Activated CD4-positive, alpha-beta T cell treated with anti-CD3 and anti-CD28 coated beads, Interleukin-2, amount 50 U/mL, for 16 hours (primary cell): ENCODE measurements at regions not wholly inside any gene's neighbourhood (a gene's known extent, or its start where the extent isn't known, plus 50 kb on each side); places are given as distances from the start of the nearest gene placed in this dataset.

ENCODE experiments used
- DNase-seq: peaks from one replicate; pipeline ENCODE4 v3.0.0-alpha.2; 2020

GRCh38 chr12:58496411-58497190, 423.7 kb downstream of the LRIG3 start:
- no peak for DNase-seq

GRCh38 chr12:58500399-58500798, 419.9 kb downstream of the LRIG3 start:
- DNase-seq, result no peak

GRCh38 chr12:58502226-58502625, 418.1 kb downstream of the LRIG3 start:
- no peak for DNase-seq

- DNase-seq, result no peak
These were observed 417.5 kb downstream of the LRIG3 start for GRCh38 chr12:58502841-58503240.

GRCh38 chr12:58503731-58504130, 416.6 kb downstream of the LRIG3 start:
- no peak for DNase-seq

DNA sequence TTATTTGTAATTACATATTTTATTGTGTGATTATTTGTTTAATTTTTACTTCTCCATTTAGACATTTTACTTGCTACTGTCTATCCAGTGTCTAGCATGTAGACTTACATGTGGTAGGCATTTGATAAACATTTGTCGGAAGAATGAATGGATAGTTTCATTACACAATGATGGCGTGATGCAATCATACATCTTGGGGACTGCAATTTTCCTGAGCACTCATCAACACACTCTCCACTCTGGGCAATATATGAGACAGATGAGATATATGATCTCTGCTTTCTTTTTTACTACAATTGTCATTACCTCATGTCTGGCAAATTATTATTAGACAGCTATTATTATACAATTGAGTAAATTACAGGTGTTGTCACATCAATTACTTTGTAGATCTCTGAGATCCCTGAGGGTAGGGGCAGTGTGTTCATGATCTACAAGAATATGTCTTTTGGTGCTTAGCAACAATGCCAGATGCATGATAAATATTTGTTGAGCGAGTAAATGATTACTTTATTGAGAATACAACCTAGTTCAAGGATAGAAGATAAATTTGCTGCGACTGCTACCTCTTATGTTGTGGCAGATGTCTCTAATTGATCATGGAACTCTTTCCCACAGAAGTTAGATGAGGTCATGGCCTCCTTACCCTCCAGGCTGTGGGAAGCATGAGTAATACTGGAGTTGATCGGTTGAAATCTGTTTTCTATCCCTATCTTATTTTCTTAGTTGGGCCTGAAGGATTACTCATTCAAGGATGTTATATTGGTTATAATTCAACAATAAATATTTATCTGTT, 416.0 kb downstream of the LRIG3 start:
- DNase-seq, result no peak

- DNase-seq, result no peak
These were observed 411.0 kb downstream of the LRIG3 start for GRCh38 chr12:58509116-58509885.

GRCh38 chr12:58513301-58513834, 406.9 kb downstream of the LRIG3 start:
- DNase-seq, result no peak

DNA sequence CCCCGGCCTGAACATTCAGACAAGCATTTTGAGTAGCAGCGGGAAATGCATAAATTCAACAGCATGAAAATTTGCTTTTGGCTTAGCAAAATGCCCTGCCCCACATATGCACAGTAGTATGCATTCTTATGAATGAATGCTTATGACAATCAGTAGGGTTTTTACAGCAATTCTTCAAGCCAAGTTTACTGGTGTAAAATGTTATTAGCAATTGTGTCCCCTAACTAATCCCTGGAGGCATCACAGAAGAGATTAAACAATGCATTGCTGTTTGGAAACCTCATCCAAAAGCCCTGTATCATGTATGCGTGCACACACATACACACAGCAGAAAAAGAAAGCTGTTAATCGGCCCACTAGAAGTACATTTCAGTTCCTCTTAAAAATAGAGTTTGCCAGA, 406.5 kb downstream of the LRIG3 start:
- no peak for DNase-seq

- no peak for DNase-seq
These were observed 400.5 kb downstream of the LRIG3 start for GRCh38 chr12:58519839-58520238.

DNA sequence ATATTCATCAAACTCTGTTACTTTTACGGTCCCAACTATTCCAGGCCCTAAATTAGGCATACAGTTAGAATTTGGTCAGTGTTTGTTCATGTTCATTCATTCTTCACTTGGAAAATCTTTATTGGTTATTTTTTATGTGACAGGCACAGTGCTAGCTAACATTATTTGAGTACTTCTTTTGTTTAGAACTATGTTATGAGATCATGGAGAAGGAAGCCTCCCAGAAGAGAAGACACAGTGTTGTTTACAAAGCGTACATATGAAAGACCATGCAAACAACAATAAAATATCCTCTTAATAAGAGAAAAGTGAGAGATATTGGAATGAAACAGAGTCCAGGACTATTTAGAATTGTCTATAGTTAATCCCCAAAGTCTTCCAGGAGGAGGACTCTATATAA, 399.2 kb downstream of the LRIG3 start:
- no peak for DNase-seq

DNA sequence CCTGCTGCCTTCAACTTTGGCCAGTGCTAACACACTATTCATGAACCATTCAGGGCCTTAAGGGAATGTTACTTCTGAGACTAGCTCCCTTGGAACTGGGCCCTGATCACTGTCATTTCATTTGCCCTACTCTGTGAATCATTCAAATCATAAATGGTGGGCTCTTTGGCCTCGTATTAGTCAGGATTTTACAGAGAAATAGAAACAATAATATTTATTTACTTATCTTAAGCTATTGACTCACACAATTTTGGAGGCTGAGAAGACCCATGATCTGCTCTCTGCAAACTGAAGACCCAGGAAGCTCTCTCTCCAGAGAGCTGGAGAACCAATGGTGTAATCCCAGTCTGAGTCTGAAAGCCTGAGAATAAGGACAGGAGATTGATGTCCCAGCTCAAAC, 398.5 kb downstream of the LRIG3 start:
- no peak for DNase-seq

GRCh38 chr12:58523360-58523759, 396.9 kb downstream of the LRIG3 start:
- DNase-seq, result no peak

- DNase-seq, result no peak
These were observed 392.0 kb downstream of the LRIG3 start for GRCh38 chr12:58528271-58528670.

- DNase-seq, result no peak
These were observed 391.1 kb downstream of the LRIG3 start for GRCh38 chr12:58529114-58529665.

GRCh38 chr12:58529897-58530741, 390.2 kb downstream of the LRIG3 start:
- DNase-seq, result no peak

- no peak for DNase-seq
These were observed 389.6 kb downstream of the LRIG3 start for GRCh38 chr12:58530742-58531062.

- DNase-seq, result no peak
These were observed 387.3 kb downstream of the LRIG3 start for GRCh38 chr12:58532855-58533608.

DNA sequence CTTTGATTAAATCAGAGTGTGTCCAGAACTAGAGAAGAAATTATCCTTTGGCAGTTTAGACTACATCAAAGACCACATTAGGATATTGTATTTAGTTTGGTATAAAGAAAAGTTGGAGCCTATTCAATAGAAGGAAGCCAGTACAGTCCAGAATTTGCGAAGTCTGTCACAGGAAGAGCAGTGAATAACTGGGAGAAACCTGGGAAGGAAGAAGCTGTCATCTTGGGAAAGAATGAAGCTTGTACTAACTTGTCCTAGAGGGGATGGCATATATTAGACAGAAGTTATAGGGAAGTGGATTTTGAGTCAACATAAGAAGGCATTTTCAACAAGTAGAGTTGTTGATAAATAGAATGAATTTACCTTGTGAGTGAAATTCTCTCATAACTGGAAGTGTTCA, 386.7 kb downstream of the LRIG3 start:
- DNase-seq, result no peak

GRCh38 chr12:58537278-58537677, 383.0 kb downstream of the LRIG3 start:
- DNase-seq, result no peak

- DNase-seq, result no peak
These were observed 381.0 kb downstream of the LRIG3 start for GRCh38 chr12:58539295-58539694.
